IMR-90 (cell line): ENCODE measurements at regions not wholly inside any gene's neighbourhood (a gene's known extent, or its start where the extent isn't known, plus 50 kb on each side); places are given as distances from the start of the nearest gene placed in this dataset.

Source experiments
- CEBPB ChIP-seq: IDR thresholded peaks from 2 replicates; pipeline ENCODE4 v1.6.1; 2012; ENCODE audit warnings: low read depth, low read length, improper control_type of control experiment
- CHD1 ChIP-seq: IDR thresholded peaks from 2 replicates; pipeline ENCODE4 v1.6.1; 2012; ENCODE audit warnings: low read depth, low read length, improper control_type of control experiment
- FOS ChIP-seq: fragments of 150-350 bp; IDR thresholded peaks from 2 replicates; pipeline ENCODE4 v1.6.1; 2016; ENCODE audit warnings: low read depth, low read length
- MAFK ChIP-seq: IDR thresholded peaks from 2 replicates; pipeline ENCODE4 v1.6.1; 2012; ENCODE audit warnings: low read depth, low read length, improper control_type of control experiment
- MXI1 ChIP-seq: IDR thresholded peaks from 2 replicates; pipeline ENCODE4 v1.6.1; 2012; ENCODE audit warnings: low read depth, mild to moderate bottlenecking, low read length, moderate library complexity, borderline replicate concordance
- POLR2A ChIP-seq: IDR thresholded peaks from 2 replicates; pipeline ENCODE4 v1.6.1; 2012; ENCODE audit warnings: mild to moderate bottlenecking, low read depth, low read length
- RFX5 ChIP-seq: IDR thresholded peaks from 2 replicates; pipeline ENCODE4 v1.8.0; 2012; ENCODE audit warnings: low read depth, mild to moderate bottlenecking, low read length, moderate library complexity
- USF2 ChIP-seq: fragments of 150-350 bp; IDR thresholded peaks from 2 replicates; pipeline ENCODE4 v1.6.1; 2017; ENCODE audit warnings: mild to moderate bottlenecking, antibody characterized with exemption, low read length, low read depth
- TF ChIP-seq, protein P1 (sequence below): conservative IDR thresholded peaks from 2 replicates; pipeline ENCODE4 v1.5.1; 2012; ENCODE audit warnings: mild to moderate bottlenecking, low read depth, low read length, improper control_type of control experiment

DNA sequence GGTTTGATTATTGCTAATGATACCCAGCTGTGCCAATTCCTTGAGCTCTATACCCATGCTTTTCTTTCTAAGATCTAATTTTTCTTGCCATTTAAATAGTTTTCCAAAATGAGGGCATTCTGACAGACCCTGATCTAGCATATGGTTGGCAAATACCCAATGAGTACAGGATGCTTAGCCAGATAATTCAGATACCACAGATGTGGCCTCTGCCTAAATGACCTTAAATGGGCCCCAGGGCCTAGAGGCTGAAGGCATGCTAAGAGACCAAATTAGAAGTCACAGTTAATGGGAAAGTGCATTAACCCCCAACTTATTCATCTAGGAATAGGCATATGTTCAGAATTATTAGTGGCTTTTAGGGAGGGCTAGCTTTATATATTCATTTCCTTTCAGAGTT, 122.3 kb upstream of the CNOT2 start:
- TF ChIP-seq POLR2A (no peak), MAFK (no peak), FOS (no peak), CEBPB (no peak), RFX5 (no peak), USF2 (no peak), CHD1 (no peak), MXI1 (no peak)
- TF ChIP-seq, protein P1, sequence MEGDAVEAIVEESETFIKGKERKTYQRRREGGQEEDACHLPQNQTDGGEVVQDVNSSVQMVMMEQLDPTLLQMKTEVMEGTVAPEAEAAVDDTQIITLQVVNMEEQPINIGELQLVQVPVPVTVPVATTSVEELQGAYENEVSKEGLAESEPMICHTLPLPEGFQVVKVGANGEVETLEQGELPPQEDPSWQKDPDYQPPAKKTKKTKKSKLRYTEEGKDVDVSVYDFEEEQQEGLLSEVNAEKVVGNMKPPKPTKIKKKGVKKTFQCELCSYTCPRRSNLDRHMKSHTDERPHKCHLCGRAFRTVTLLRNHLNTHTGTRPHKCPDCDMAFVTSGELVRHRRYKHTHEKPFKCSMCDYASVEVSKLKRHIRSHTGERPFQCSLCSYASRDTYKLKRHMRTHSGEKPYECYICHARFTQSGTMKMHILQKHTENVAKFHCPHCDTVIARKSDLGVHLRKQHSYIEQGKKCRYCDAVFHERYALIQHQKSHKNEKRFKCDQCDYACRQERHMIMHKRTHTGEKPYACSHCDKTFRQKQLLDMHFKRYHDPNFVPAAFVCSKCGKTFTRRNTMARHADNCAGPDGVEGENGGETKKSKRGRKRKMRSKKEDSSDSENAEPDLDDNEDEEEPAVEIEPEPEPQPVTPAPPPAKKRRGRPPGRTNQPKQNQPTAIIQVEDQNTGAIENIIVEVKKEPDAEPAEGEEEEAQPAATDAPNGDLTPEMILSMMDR = no peak
